ENCODE measurements at regions not wholly inside any gene's neighbourhood (a gene's known extent, or its start where the extent isn't known, plus 50 kb on each side); places are given as distances from the start of the nearest gene placed in this dataset.

DNA sequence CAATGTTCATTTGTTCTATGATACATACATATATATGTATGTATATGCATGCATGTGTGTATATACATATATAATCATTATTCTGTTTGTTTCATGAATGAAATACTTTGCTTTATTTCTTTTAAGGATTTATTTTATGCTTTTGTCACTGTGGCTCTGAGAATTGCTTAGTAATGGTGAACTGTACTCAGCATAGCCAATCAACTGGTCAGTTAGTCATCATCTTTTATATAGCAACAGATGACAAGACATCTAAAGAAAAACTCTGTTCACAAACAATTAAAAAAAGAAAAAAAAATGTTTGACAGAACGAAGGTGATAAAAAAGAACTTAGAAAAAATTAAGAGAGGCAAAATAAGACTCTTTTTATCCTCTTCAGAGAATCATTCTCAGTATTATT, 1440.3 kb downstream of the PCDH9 start:
- Histone ChIP-seq H3K4me2 (no peak overlapping the region), H3K79me2 (no peaks in the 10 kb centered on the region), H3K4me3 (no peak overlapping the region), H3K4me1 (ENCODE audit: insufficient read depth) (no peaks in the 10 kb centered on the region), H3K36me3 (replicated peaks; ENCODE audit: insufficient read depth, low read depth) (no peaks in the 10 kb centered on the region), H3K9me3 (ENCODE audit: low read depth) (no peaks in the 10 kb centered on the region), H3K27ac (no peak overlapping the region), H3K27me3 (no peaks in the 10 kb centered on the region), H4K20me1 (ENCODE audit: insufficient read depth, poor library complexity, severe bottlenecking) (no peaks in the 10 kb centered on the region), H2AFZ (no peak overlapping the region), H3K9me2 (replicated peaks; ENCODE audit: insufficient read depth) (no peaks in the 10 kb centered on the region)
- TF ChIP-seq, protein P1, sequence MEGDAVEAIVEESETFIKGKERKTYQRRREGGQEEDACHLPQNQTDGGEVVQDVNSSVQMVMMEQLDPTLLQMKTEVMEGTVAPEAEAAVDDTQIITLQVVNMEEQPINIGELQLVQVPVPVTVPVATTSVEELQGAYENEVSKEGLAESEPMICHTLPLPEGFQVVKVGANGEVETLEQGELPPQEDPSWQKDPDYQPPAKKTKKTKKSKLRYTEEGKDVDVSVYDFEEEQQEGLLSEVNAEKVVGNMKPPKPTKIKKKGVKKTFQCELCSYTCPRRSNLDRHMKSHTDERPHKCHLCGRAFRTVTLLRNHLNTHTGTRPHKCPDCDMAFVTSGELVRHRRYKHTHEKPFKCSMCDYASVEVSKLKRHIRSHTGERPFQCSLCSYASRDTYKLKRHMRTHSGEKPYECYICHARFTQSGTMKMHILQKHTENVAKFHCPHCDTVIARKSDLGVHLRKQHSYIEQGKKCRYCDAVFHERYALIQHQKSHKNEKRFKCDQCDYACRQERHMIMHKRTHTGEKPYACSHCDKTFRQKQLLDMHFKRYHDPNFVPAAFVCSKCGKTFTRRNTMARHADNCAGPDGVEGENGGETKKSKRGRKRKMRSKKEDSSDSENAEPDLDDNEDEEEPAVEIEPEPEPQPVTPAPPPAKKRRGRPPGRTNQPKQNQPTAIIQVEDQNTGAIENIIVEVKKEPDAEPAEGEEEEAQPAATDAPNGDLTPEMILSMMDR (IDR thresholded peaks at IDR 0.05; ENCODE audit: poor library complexity), result no peak
- no peak for TF ChIP-seq EZH2phosphoT487 (IDR thresholded peaks at IDR 0.05; ENCODE audit: low read depth, severe bottlenecking, unreplicated experiment)
- no peak for TF ChIP-seq EZH2 (IDR thresholded peaks at IDR 0.05; ENCODE audit: borderline replicate concordance)
- 67% methylated on average over 1 of the region's 1 CpG for WGBS (ENCODE audit: low lambda C conversion rate, missing lambda C conversion rate)
- no peak for DNase-seq (ENCODE audit: low spot score)

DNA sequence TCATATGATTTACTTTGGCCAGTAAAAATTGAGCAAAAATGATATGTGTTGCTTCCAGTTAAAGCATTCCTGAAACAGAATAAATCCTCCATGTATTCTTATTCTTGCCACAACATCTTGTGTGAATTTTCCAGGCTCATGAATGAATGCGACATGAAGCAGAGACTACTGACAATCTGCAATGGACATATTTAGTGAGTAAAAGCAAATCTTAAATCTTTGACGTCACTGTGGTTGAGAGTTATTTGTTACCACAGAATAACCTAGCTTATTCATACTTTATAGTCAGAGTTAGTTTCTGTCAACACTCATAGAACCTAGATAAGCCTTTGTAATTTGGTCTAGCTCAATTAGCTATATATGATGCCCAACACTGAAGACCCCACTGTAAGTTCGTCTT, 1443.1 kb downstream of the PCDH9 start:
- no peaks in the 10 kb centered on the region for H3K9me3 ChIP-seq (ENCODE audit: low read depth)
- TF ChIP-seq, protein P1 (IDR thresholded peaks at IDR 0.05; ENCODE audit: poor library complexity), result no peak
- no peak for TF ChIP-seq EZH2phosphoT487 (IDR thresholded peaks at IDR 0.05; ENCODE audit: low read depth, severe bottlenecking, unreplicated experiment)
- TF ChIP-seq EZH2 (IDR thresholded peaks at IDR 0.05; ENCODE audit: borderline replicate concordance), result no peak
- 90% methylated on average over 3 of the region's 3 CpGs for WGBS (ENCODE audit: low lambda C conversion rate, missing lambda C conversion rate)

DNA sequence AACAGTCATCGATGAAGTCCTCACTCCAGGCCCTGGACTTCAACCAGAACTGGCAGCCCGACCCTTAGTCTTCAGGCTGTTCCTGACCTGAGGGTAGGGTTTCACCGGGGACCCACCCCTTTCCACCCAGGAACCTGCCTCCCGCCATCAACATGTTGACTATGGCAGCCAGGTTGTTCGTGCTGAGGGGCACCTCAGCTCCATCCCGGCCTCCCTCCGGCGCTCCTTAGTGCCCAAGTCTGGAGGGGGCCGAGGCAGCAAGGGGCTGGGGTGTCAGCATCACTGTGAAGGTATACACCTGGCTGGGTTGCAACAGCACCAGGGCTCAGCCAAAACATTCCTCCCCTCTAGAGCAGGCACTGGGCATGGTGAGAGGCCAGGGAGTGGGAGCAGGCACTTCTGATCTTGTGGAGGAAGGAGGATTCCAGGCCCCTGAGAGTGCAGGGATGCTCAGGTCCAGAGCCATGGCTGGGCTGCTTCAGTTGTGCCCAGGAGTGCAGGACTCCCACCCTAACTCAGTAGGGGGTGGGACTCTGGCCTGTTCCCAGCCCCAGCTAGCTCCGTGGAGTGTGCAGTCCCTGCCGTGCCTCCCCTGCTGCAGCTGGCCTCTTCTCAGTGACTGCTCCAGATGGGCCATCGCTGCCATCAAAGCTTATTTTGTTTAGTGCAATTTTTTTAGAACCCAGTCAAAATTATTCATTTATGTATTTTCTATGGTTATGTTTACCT, 1445.9 kb downstream of the PCDH9 start:
- H3K4me1 ChIP-seq (ENCODE audit: insufficient read depth), result no peaks in the 10 kb centered on the region
- no peak for TF ChIP-seq EZH2phosphoT487 (IDR thresholded peaks at IDR 0.05; ENCODE audit: low read depth, severe bottlenecking, unreplicated experiment)
- TF ChIP-seq EZH2 (IDR thresholded peaks at IDR 0.05; ENCODE audit: borderline replicate concordance), result no peak
- TF ChIP-seq, protein P1 (IDR thresholded peaks at IDR 0.05; ENCODE audit: poor library complexity), result no peak
- H3K79me2 ChIP-seq, result no peaks in the 10 kb centered on the region
- no peaks in the 10 kb centered on the region for H4K20me1 ChIP-seq (ENCODE audit: insufficient read depth, poor library complexity, severe bottlenecking)
- no peak overlapping the region for H2AFZ ChIP-seq
- no peaks in the 10 kb centered on the region for H3K36me3 ChIP-seq (replicated peaks; ENCODE audit: insufficient read depth, low read depth)
- WGBS (ENCODE audit: low lambda C conversion rate, missing lambda C conversion rate), result 93% methylated on average over 11 of the region's 12 CpGs
- no peaks in the 10 kb centered on the region for H3K27me3 ChIP-seq
- no peak overlapping the region for H3K4me2 ChIP-seq
- H3K9me2 ChIP-seq (replicated peaks; ENCODE audit: insufficient read depth), result no peaks in the 10 kb centered on the region
- no peak overlapping the region for H3K27ac ChIP-seq
- no peaks in the 10 kb centered on the region for H3K9me3 ChIP-seq (ENCODE audit: low read depth)
- DNase-seq (ENCODE audit: low spot score), result no peak
- no peak overlapping the region for H3K4me3 ChIP-seq

More for the DNA sequence above, 1443.1 kb downstream of the PCDH9 start:
- Histone ChIP-seq H3K27me3 (no peaks in the 10 kb centered on the region), H3K4me1 (ENCODE audit: insufficient read depth) (no peaks in the 10 kb centered on the region), H3K4me3 (no peak overlapping the region), H3K4me2 (no peak overlapping the region), H3K27ac (no peak overlapping the region), H4K20me1 (ENCODE audit: insufficient read depth, poor library complexity, severe bottlenecking) (no peaks in the 10 kb centered on the region), H2AFZ (no peak overlapping the region), H3K36me3 (replicated peaks; ENCODE audit: insufficient read depth, low read depth) (no peaks in the 10 kb centered on the region), H3K9me2 (replicated peaks; ENCODE audit: insufficient read depth) (no peaks in the 10 kb centered on the region), H3K79me2 (no peaks in the 10 kb centered on the region)
- DNase-seq (ENCODE audit: low spot score), result no peak

Measured in hepatocyte (in vitro differentiated cells).